ENCODE measurements at regions not wholly inside any gene's neighbourhood (a gene's known extent, or its start where the extent isn't known, plus 50 kb on each side); places are given as distances from the start of the nearest gene placed in this dataset.

DNA sequence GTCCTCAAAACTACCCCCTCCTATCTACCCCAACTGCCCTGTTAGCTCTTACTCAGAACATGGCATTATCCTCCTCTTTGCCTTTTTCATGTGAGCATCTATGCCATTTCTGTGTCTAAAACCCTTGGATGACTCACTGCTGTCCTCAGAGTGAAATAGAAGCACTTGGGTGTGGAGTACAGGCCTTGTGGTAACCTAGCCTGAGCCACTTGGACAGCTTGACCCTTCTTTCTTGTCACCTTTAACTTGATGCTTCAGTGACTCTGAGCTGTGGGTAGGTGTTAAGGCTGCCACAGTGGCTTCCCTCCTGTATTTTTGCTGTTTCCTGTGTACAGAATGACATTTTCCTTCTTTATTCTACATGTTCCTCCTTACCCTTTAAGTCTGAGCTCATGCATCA is 391.4 kb downstream of the SH3GL2 start:
- no peak for DNase-seq (ENCODE audit: low spot score)

DNA sequence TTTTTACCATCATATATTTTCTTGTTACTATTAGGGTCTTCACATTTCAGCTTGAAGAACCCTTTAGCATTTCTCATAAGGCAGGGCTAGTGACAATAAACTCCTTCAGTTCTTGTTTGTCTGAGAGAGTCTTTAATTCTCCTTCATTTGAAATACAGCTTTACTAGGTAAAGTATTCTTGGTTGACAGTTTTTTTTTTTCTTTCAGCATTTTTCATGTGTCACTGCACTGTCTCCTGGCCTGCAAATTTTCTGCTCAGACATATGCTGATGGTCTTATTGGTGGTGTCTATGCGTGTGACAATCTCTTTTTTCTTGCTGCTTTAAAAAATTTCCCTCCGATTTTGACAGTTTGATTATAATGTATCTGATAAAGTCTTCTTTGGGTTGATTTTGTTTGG is 399.9 kb downstream of the SH3GL2 start:
- no peak for DNase-seq (ENCODE audit: low spot score)

DNA sequence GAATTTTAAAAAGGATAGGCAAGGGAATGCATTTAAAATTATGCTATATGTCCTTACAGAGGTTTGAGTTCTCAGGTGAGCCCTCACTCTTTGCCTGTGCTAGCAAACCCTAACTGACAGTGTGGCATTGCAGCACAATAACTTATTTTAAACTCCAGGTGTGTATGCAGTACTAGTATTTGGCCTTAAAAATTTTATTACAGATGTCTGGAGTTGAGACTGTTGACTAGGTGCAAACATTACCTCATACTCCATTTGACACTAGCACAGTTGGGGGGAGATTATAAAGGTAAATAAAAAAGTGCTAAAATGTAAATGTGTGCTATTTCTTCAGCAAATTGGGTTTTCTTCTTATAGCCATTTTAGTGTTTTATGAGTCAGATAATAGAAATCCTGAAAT is 407.7 kb downstream of the SH3GL2 start:
- no peak for DNase-seq (ENCODE audit: low spot score)

DNA sequence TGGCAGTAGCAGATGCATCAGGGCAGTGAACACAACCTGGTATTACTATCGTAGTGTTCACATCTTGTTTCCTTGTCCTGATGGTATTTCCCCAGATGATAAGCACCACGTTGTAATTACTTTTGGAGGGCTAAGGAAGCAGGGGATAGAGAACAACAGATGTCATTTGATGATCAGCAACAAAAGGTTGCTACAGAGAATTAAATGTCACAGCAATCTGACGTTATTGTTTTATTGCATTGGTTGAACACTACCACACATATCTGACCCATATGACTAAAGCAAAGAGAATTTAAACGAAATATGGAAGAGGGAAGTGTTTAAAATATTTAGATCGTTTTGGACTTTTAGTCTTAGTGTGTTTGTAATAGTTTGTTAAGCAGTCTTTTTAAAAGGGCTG is 408.3 kb downstream of the SH3GL2 start:
- DNase-seq (ENCODE audit: low spot score): no peak

DNA sequence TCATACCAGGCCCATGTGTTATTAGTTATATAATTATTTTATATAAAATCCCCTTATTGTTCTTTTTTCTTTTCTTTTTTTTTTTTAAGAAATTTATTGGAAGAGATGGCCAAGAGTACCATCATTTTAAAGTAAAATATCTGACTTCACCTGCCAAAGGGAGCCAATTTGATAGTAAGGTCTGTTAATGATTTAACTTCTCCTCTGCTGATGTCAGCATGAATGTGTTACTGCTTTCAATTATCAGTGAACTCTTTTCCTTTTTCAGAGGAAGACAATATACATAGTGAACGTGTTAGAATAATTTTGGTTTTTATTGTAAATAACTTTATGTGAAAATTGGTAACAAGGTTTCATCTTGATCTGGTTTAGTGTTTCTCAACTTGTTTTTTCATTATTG is 409.6 kb downstream of the SH3GL2 start:
- DNase-seq (ENCODE audit: low spot score): no peak

DNA sequence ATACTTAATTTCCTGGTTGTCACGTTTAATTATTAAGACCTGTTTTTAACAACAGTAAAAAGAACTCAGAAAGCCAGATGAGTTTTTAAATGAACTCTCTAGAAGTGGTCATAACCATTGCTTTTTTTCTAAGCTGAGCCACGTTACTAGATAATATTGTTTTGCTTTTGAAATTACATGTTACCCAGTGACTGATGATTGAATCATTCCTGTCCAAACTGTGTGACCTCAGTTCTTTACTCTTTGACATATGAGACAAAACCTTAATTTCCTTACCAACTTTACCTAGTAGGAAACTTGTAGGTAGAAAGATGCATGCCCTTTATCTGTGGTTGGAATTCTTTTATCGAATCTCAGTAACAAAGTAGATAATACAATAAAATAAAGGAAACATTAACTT is 411.7 kb downstream of the SH3GL2 start:
- DNase-seq (ENCODE audit: low spot score): no peak

DNA sequence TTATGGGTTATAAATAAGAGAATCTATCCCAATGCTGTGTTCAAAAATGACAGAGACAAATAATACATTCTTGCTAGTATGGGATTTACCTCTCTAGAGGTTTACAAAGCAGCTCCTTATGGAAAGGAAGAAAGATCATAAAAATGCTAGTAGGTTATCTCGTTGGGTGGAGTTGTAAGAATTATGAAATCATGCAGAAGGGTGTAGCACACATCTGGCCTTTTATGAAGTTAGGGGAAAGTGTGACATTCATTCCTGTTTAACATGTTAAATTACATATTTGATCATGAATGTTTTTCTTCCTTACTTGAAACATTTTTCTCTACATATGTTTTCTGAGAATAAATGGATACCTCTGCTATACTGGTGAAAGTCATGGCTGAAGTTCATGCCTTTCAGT is 414.2 kb downstream of the SH3GL2 start:
- DNase-seq (ENCODE audit: low spot score): no peak

DNA sequence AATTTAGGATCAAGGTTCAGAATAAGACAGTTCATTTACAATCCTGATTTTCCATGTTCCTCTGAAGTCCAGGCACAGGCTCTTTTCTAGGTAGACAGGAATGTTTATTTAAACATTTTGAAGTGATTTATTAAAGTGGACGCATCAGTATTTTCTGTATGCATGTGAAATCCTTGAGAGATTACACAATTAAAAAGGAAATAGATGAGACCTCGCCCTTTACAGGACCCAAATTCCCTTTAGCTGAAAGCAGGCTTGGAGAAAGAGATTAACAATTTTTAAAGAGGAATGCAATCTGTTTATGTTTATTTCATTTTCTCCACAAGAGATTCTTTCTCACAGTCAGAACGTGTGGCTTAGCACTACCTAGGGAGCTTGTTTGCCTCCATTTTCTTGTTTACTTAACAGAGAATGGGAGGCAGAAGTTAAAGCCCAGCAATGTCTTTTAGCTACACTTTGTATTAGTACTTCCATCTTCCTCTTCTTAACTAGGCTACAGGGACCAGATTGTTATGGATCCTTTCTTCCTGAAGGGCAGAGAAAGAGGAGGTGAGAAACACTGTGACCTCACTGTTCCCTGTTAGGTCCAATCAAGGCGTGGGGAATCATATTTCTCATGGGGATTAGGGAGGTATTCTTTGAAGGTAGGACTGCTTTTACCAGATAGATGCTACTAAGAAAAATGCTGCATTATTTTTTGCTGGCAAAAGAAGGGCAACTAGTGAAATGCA is 416.0 kb downstream of the SH3GL2 start:
- no peak for DNase-seq (ENCODE audit: low spot score)

DNA sequence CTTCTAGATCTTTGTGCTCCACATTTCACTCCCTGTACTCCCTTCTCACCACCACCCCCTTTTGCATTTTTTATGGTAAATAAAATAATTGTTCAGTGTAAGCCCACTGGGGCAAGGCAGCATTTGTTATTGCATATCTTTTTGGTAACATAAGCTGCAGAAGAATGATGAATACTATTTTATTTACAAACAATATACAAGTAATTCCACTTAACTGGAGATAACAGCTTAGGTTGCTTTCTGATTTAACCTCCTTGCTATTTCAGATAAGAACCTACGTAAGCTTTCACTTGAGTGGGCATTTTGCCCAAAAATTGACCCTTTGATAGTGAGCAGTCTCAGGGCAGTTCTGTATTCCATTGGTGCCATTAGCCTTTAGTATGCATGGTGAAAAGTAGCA is 417.9 kb downstream of the SH3GL2 start:
- DNase-seq (ENCODE audit: low spot score): no peak

DNA sequence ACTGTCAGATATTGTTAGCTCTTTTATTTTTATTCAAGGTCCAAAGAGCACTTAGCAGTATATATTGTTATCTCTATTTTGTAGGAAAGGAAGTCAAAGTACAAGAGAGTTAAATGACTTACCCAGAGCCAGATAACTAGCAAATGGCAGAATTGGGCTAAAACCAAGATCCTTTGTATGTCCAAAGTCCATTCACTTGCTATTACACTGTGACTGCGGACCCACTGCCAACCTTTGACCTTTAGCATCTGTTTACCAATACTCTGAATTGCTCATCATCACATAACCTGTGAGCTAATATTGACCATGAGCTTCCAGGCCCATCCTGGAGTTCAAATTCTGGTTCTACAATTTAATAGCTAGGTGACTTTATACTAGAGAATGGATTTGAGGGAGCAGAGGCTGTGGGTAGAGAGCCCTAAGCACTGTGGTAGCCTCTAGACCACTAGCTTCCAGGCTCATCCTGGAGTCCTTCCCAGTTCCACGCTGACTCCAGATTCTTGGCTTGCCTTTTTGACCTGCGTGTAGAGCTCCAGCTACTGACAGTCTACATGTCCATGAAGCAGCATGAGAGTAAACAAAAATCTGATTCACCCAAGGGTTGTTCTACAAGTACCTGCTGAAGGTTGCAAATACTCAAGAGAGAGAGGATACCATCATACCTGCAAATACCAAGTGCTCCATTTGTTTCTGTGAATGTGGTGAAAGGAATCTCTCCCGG is 424.0 kb downstream of the SH3GL2 start:
- no peak for DNase-seq (ENCODE audit: low spot score)

DNA sequence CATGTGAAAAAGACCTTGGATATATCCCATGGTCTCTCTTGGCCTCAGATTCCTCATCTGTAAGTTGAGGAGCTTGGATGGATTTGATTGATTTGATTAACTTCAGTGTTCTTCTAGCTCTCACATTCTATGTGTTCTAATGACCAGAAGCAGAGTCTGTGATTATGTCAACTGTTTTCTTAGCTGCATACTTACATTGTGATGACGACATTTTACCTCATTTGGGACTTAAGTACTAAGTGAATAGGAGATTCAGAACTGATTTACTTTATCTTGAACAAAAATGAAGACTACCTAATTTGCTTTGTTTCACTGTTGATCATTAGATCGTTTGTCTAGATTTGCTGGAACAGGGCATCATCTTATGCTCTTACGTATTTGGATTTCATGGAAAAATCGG is 427.7 kb downstream of the SH3GL2 start:
- DNase-seq (ENCODE audit: low spot score): no peak

DNA sequence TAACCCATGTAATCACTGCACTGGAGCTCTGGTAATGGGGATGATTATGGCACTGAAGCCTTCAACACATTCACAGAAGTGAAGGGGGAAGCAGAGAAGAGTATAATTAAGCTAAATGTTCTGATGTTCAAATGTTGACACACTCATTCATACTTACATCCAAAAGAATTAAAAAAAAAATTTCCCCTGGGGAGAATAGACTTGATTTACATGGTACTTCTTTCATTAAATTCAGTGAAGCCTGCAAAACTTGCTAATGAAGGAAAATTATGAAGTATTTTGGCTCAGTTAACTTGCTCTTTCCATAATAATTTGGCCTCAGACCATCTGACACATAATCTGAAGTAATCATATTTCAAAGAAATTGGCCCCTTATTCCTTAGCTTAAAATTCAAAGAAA is 428.8 kb downstream of the SH3GL2 start:
- no peak for DNase-seq (ENCODE audit: low spot score)

DNA sequence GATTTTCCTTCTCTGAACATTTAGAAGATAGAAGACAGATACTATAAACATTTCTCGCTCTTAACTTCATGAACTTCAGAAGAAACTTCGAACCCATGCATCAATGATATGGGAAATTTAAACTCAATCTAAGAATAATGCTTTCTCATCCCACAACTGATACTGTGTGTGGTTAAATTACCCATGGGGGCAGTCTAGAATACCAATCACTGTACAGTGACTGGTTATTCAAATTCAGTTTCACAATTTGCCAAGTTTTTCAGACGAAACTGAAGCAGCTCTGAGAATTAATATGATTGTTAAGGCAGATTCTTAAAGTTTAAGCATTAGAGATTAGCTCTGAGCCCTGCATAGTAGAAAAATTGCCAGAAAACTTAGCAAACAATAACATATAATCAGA is 431.0 kb downstream of the SH3GL2 start:
- no peak for DNase-seq (ENCODE audit: low spot score)

DNA sequence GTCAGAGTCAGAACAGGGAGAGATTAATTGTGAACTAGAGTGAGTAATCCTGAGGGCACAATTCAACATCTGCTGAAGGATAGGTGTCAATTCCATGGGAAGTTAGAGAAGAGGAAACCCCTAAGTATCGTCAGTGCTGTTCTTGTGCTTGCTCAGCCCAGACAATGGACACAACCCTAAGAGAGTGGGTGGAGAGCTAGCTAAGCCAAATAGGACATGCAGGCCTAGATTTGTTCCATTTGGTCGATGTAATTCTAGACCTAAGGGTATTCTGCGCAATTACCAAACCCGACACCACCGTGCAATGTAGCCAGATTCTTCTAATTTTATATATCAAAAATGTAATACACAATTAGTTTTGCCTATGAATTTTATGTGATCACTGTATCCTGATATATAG is 431.6 kb downstream of the SH3GL2 start:
- DNase-seq (ENCODE audit: low spot score): no peak

DNA sequence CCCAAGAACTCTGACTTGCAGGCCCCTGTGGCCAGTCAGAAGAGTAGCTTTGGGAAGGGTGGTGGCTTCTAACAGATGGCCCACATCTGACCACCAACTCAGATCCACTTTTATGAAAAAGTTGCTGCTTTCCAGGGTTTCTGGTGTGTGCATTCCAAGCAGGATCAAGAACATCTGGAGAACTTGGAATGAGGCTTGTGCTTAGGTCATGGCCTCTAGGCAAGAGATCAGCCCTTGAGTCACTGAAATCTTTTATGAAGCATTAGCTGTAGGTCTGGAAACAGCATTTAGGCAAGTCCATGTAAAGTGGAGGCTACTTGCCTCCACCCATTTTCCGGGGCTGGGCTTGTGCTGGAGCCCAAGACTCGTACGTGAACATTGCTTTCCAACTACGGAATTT is 433.3 kb downstream of the SH3GL2 start:
- no peak for DNase-seq (ENCODE audit: low spot score)

DNA sequence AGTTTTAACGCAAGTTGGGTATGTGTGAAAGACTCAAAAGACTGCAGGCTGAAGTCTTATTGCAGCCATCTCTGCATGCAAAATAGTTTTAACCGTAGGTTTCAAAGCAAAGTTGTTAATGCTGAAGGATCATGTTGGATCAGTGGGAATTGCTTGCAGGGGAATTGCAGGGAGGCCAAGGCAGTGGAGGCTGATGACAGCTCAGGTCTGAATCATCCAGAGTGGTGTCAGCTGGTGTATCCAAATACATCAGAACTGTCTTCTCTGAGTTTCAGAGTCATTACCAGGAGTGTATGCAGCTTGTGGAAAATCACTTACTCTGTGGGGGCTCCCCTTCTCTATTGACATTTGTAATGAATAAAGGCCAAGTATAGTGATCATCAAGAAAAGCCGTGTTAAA is 435.7 kb downstream of the SH3GL2 start:
- no peak for DNase-seq (ENCODE audit: low spot score)

DNA sequence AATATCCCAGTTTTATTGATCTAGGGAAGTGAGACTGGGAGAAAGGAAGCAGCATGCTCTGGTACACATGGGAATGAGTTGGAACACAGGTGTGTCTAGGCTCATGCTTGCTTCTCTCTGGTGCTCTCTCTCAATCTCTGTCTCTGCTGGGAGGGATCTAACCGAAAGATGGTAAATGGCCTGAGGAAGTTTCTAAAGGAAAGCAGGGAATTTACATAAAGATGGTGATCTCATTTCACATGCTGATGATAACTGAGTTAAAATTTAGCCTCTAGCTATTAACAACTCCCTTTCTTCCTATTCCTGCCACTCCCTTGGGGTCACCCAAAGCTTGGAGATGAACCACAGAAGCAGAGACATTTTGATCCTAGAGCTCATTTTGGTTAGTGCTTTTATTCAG is 436.2 kb downstream of the SH3GL2 start:
- no peak for DNase-seq (ENCODE audit: low spot score)

DNA sequence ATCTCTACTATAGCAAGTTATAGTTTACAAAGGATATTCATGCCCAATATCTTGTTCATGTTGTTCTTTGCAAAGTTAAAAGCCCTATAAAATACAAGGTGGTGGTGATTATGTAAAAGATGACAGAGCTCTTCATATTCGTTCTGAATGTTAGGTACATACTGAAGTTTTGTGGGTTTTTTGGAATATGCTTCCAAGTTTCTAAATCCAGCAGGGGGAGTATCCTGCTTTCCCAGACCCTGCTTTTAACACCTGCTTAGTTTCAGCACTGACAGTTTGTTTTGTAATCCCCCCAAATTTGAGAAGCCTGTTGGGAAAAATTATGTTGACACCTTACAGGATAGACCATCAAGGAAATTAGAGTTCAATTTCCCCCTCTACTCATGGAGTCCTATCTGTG is 438.3 kb downstream of the SH3GL2 start:
- no peak for DNase-seq (ENCODE audit: low spot score)

DNA sequence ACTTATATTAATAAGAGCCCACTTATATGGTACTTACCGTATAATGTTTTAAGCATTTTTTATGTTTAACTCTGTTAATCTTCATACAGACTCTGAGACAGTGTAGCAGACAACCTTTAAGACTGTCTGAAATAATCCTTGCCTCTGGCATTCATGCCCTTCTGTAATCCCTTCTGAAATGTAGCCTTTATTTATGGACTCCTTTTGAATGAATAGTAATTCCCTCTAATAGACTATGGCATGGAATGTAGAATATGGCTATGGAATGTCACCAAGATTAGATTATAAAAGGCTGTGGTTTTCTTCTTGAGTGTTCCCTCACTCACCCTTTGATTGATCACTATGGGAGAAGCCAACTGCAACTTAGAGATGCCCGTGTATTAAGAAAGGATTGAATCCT is 439.4 kb downstream of the SH3GL2 start:
- no peak for DNase-seq (ENCODE audit: low spot score)

DNA sequence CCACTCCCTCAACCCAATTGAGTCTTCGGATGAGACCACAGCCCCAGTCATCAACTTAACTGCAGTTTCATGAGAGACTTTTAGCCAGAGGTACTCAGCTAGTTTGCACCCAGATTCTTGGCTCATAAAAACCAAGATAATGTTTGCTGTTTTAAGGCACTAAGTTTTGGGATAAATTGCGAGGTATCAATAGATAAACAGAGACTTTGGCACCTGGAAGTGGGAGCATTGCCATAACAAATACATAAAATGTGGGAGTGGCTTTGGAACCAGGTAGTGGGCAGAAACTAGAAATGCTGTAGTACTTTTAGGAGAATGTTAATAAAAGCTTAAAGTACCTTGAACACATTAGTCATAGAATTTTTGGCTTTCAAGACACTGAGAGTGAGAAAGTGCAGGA is 439.8 kb downstream of the SH3GL2 start:
- DNase-seq (ENCODE audit: low spot score): no peak

DNA sequence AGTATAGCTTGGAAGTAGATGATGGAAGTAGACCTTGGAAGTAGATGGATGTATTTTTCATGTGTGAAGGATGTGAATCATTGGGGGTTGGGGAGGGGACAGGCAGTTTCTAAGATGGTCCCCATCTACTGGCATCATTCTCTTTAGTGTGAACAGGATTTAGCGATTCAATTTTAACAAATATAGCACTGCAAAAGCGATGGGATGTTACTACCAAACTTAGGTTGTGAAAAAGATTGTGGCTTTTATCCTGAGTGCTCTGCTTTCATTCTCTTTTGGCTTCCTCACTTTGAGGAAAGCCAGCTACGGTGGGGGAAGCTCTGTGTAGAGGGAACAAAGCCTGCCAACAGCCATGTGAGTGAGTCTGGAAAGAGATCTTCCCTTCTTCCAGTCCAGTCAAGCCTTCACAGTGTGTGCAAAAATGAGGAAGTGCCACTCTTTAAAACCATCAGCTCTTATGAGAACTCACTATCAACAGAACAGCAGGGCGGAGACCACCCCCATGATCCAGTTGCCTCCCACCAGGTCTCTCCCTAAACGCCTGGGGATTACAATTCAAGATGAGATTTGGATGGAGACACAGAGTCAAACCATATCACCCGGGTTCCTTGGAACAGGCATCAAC is 441.4 kb downstream of the SH3GL2 start:
- DNase-seq (ENCODE audit: low spot score): no peak

DNA sequence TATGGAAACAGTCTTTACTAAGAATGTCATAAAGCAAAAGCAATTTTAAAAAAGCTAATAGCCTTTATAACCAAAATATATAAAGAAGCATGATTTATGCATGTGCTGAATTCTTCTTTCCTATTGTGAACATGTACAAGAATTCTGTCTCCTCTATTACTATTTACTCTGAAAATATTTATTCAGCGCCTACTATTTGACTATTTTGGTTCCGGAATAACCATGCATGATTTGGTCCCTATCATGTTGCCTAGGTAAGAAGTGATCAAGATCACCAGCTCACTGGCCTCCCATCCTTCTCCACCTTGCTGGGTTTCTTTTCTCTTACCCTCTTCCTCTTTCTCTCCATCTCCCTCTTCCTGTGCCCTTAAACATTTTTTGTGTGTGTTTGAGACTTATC is 443.8 kb downstream of the SH3GL2 start:
- no peak for DNase-seq (ENCODE audit: low spot score)

DNA sequence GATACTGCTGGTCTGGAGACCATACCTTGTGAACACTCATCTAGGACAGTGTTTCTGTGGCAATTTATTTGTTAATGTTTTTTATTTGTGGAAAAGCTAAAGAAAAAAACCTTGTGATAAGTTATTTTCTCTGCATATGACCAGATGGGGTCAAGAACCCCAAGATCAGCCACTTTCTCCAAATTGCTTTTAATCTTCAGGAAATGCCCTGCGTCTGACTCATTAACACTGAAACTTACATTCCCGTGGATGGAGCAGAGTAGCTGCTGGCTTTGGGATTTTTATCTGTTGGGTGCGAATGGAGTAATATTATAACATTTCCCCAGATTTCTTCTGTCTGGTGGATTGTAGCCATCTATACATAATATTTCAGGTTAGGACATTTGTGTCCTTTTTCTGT is 444.5 kb downstream of the SH3GL2 start:
- no peak for DNase-seq (ENCODE audit: low spot score)

DNA sequence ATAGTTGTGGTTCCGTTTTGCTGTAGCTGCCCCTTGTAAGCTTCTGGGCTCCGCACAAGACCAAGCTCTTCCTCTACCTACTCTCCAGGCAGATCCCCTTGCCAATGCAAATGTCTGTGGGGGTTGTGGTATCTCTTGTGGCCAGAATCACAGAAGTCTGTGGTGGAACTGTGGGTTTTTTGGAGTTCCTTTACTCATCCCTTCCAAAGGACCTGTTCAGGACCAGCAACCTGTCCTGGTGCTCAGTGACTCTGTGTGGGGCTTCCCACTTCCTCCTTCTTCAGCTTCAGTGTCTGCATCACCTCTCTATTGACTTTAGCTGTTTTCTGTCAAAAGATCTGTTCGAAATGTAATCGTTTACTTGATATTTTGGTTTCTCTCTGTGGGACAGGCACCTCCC is 441.3 kb upstream of the ADAMTSL1 start:
- no peak for DNase-seq (ENCODE audit: low spot score)

All from AG08395 (cell line).